A673 (cell line): ENCODE measurements at regions not wholly inside any gene's neighbourhood (a gene's known extent, or its start where the extent isn't known, plus 50 kb on each side); places are given as distances from the start of the nearest gene placed in this dataset.

Source experiments
- EZH2 ChIP-seq: fragments of 200-600 bp; sonication (generic); IDR thresholded peaks from 2 replicates; pipeline ENCODE4 v1.6.1; 2017; ENCODE audit warnings: borderline replicate concordance, low read depth, mild to moderate bottlenecking, mixed read lengths, antibody characterized with exemption, low read length; ENCODE audit not compliant: poor library complexity, severe bottlenecking
- TF ChIP-seq, protein P1 (sequence below): fragments of 300-800, 200-600 bp; sonication (generic); conservative IDR thresholded peaks from 2 replicates; pipeline ENCODE4 v1.5.1; 2017; ENCODE audit warnings: low read depth, mild to moderate bottlenecking, antibody characterized with exemption, low read length, moderate library complexity, mixed read lengths

DNA sequence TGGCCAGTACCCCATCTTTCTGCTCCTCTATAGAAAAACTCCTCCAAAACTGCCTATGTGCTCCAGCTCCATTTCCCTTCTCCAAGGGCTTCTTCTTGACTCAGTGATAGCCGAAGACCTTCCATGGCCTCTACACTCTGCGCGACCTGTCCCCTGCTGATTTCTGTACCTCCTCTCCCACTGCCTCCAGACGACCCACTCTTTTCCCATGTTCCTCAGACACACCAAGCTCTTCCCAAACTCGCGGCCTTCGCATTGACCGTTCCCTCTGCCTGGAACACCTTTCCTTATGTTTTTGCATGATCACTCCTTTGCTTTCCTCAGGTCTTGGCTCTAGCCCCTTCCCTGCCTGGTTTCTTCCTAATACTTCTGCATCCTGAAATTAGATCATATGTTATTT, 255.6 kb upstream of the SDK2 start:
- TF ChIP-seq, protein P1, sequence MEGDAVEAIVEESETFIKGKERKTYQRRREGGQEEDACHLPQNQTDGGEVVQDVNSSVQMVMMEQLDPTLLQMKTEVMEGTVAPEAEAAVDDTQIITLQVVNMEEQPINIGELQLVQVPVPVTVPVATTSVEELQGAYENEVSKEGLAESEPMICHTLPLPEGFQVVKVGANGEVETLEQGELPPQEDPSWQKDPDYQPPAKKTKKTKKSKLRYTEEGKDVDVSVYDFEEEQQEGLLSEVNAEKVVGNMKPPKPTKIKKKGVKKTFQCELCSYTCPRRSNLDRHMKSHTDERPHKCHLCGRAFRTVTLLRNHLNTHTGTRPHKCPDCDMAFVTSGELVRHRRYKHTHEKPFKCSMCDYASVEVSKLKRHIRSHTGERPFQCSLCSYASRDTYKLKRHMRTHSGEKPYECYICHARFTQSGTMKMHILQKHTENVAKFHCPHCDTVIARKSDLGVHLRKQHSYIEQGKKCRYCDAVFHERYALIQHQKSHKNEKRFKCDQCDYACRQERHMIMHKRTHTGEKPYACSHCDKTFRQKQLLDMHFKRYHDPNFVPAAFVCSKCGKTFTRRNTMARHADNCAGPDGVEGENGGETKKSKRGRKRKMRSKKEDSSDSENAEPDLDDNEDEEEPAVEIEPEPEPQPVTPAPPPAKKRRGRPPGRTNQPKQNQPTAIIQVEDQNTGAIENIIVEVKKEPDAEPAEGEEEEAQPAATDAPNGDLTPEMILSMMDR, result no peak
- no peak for TF ChIP-seq EZH2
